WI38 (cell line): ENCODE measurements at regions not wholly inside any gene's neighbourhood (a gene's known extent, or its start where the extent isn't known, plus 50 kb on each side); places are given as distances from the start of the nearest gene placed in this dataset.

Experiments
- H3K4me3 ChIP-seq: 2 replicates; pipeline ENCODE4 v1.5.1; 2011; ENCODE audit warnings: low read depth, mild to moderate bottlenecking, control low read depth, low read length
- CTCF ChIP-seq: IDR thresholded peaks from 2 replicates; pipeline ENCODE4 v1.5.1; 2012; ENCODE audit warnings: low read depth, mild to moderate bottlenecking, control low read depth, low read length

- no peak overlapping the region for H3K4me3 ChIP-seq
- TF ChIP-seq CTCF: no peak
Measured at GRCh38 chr2:37774976-37775907, 103.8 kb upstream of the CDC42EP3 start.

GRCh38 chr2:37775908-37776250 is 104.4 kb upstream of the CDC42EP3 start:
- H3K4me3 ChIP-seq: no peak overlapping the region
- TF ChIP-seq CTCF: no peak

GRCh38 chr2:37776487-37776886 is 105.0 kb upstream of the CDC42EP3 start:
- TF ChIP-seq CTCF: no peak
- no peak overlapping the region for H3K4me3 ChIP-seq

GRCh38 chr2:37779139-37779538 is 107.7 kb upstream of the CDC42EP3 start:
- TF ChIP-seq CTCF: no peak
- no peak overlapping the region for H3K4me3 ChIP-seq

- no peak for TF ChIP-seq CTCF
- no peak overlapping the region for H3K4me3 ChIP-seq
Measured at GRCh38 chr2:37779611-37780386, 108.4 kb upstream of the CDC42EP3 start.

GRCh38 chr2:37780387-37780676 is 108.9 kb upstream of the CDC42EP3 start:
- no peak overlapping the region for H3K4me3 ChIP-seq
- no peak for TF ChIP-seq CTCF

- no peak for TF ChIP-seq CTCF
Measured at GRCh38 chr2:37781028-37781427, 109.6 kb upstream of the CDC42EP3 start.

More at GRCh38 chr2:37781028-37781427, 109.6 kb upstream of the CDC42EP3 start:
- no peak overlapping the region for H3K4me3 ChIP-seq
